ENCODE measurements at regions not wholly inside any gene's neighbourhood (a gene's known extent, or its start where the extent isn't known, plus 50 kb on each side); places are given as distances from the start of the nearest gene placed in this dataset.

- no peak for TF ChIP-seq CTCF (conservative IDR thresholded peaks at IDR 0.05; ENCODE audit: low read depth, low read length)
- TF ChIP-seq EZH2phosphoT487 (IDR thresholded peaks at IDR 0.05; ENCODE audit: borderline replicate concordance, low read length), result no peak
- TF ChIP-seq EZH2 (IDR thresholded peaks at IDR 0.05; ENCODE audit: low read length, unreplicated experiment), result no peak
These were observed 218.4 kb downstream of the ACTR3 start for GRCh38 chr2:114108249-114108648.

Data from PC-3 (cell line).